GM12878 (cell line): ENCODE measurements at regions not wholly inside any gene's neighbourhood (a gene's known extent, or its start where the extent isn't known, plus 50 kb on each side); places are given as distances from the start of the nearest gene placed in this dataset.

ENCODE experiments used
- ATAC-seq: fragments of 200-7000 bp; cut with Tn5 transposase; 3 replicates; pipeline ENCODE4 v1.9.1; 2020; ENCODE audit warnings: mild to moderate bottlenecking, moderate library complexity
- BruUV-seq: library from RNA; stranded (reverse); fragments of 400-500 nt; replicated peaks from 2 replicates; lab custom pipeline; 2021; lab: Mats Ljungman, UMichigan
- CTCF ChIA-PET: fragments of 300-600 bp; sonication (Branson Sonifier 250); formaldehyde crosslinking; extraction: SDS; loops from one replicate; lab custom pipeline; 2021; ENCODE audit warnings: inconsistent platforms; lab: Yijun Ruan, JAX
- POLR2A ChIA-PET: fragments of 350-600 bp; formaldehyde crosslinking; extraction: SDS; loops from one replicate; lab custom pipeline; 2021; ENCODE audit warnings: inconsistent platforms; lab: Charles Lee
- RAD21 ChIA-PET: fragments of 300-600 bp; sonication (Branson Sonifier 250); formaldehyde crosslinking; loops from one replicate; lab custom pipeline; 2023; ENCODE audit warnings: antibody characterized with exemption; ENCODE audit not compliant: unreplicated experiment; lab: Charles Lee
- SMC1A ChIA-PET: fragments of 300-600 bp; sonication (Branson Sonifier 250); formaldehyde crosslinking; loops from one replicate; lab custom pipeline; 2023; ENCODE audit not compliant: unreplicated experiment, uncharacterized antibody; lab: Charles Lee
- DNase-seq: peaks from one replicate; pipeline ENCODE4 v3.0.0-alpha.2; 2011; ENCODE audit warnings: low read depth, low spot score
- FAIRE-seq: peaks from 3 replicates; lab custom pipeline; 2011; peaks lifted over from hg19 to GRCh38; lab: Jason Lieb, UNC
- H2AFZ ChIP-seq: 2 replicates; pipeline ENCODE4 v1.6.0; 2011; ENCODE audit warnings: low read depth, low read length, control low read depth; ENCODE audit not compliant: control insufficient read depth
- H3K27ac ChIP-seq: 2 replicates; pipeline ENCODE4 v1.5.1; 2011; ENCODE audit warnings: control low read depth; ENCODE audit not compliant: control insufficient read depth, insufficient read depth
- H3K27me3 ChIP-seq, 2 experiments: replicated peaks in 1 of 2; 2 replicates each; pipeline versions ENCODE4 v1.6.0 to v1.6.1; 2011; ENCODE audit warnings: low read length in 1 of 2; ENCODE audit not compliant: control insufficient read depth in 2 of 2, insufficient read depth in 2 of 2
- H3K36me3 ChIP-seq, 2 experiments: 2 replicates each; pipeline ENCODE4 v1.5.1; 2011; ENCODE audit warnings: low read length in 1 of 2; ENCODE audit not compliant: control insufficient read depth in 2 of 2, insufficient read depth in 2 of 2
- H3K4me1 ChIP-seq: 2 replicates; pipeline ENCODE4 v1.6.1; 2011; ENCODE audit warnings: mild to moderate bottlenecking, low read length, moderate library complexity, mixed read lengths; ENCODE audit not compliant: control insufficient read depth, insufficient read depth
- H3K4me2 ChIP-seq: 2 replicates; pipeline ENCODE4 v1.6.0; 2011; ENCODE audit warnings: control low read depth; ENCODE audit not compliant: control insufficient read depth, insufficient read depth
- H3K4me3 ChIP-seq: fragments of 200-600 bp; sonication (generic); 2 replicates; pipeline ENCODE4 v1.5.1; 2016
- H3K79me2 ChIP-seq: 2 replicates; pipeline ENCODE4 v1.6.0; 2011; ENCODE audit warnings: low read length; ENCODE audit not compliant: control insufficient read depth, insufficient read depth
- H3K9ac ChIP-seq: 2 replicates; pipeline ENCODE4 v1.8.0; 2011; ENCODE audit warnings: low read length, control low read depth, mixed read lengths; ENCODE audit not compliant: control insufficient read depth, insufficient read depth
- H3K9me3 ChIP-seq: replicated peaks from 3 replicates; pipeline ENCODE4 v1.5.1; 2011; ENCODE audit warnings: mild to moderate bottlenecking, low read length; ENCODE audit not compliant: control insufficient read depth, insufficient read depth
- H4K20me1 ChIP-seq: 2 replicates; pipeline ENCODE4 v1.6.0; 2011; ENCODE audit not compliant: control insufficient read depth, insufficient read depth
- ATF7 ChIP-seq: fragments of 450-650 bp; IDR thresholded peaks from 2 replicates; pipeline ENCODE4 v1.6.1; 2016; ENCODE audit warnings: low read depth, mild to moderate bottlenecking
- BCL11A ChIP-seq: IDR thresholded peaks from 2 replicates; pipeline ENCODE4 v1.6.1; 2011; ENCODE audit warnings: low read depth, low read length
- CHD1 ChIP-seq: IDR thresholded peaks from 2 replicates; pipeline ENCODE4 v1.6.1; 2012; ENCODE audit warnings: low read depth, low read length, improper control_type of control experiment
- EED ChIP-seq: sonication (generic); IDR thresholded peaks from 2 replicates; pipeline ENCODE4 v1.6.1; 2016; ENCODE audit warnings: antibody characterized with exemption, low read depth
- FOS ChIP-seq: IDR thresholded peaks from 3 replicates; pipeline ENCODE4 v1.6.1; 2011; ENCODE audit warnings: borderline replicate concordance; ENCODE audit not compliant: insufficient read length; ENCODE audit errors: extremely low read depth
- HDAC2 ChIP-seq: fragments of 200-600 bp; sonication (generic); IDR thresholded peaks from 2 replicates; pipeline ENCODE4 v1.6.1; 2017
- KAT2A ChIP-seq: conservative IDR thresholded peaks from 2 replicates; pipeline ENCODE4 v1.6.1; 2011; ENCODE audit warnings: low read depth, low read length; ENCODE audit not compliant: control insufficient read depth
- MTA3 ChIP-seq: IDR thresholded peaks from 2 replicates; pipeline ENCODE4 v1.6.1; 2012; ENCODE audit warnings: low read length, inconsistent platforms, borderline replicate concordance
- NFYB ChIP-seq: IDR thresholded peaks from 2 replicates; pipeline ENCODE4 v1.6.1; 2011; ENCODE audit warnings: low read depth, mild to moderate bottlenecking, low read length, improper control_type of control experiment, moderate library complexity; ENCODE audit not compliant: insufficient read depth
- POLR2A ChIP-seq: IDR thresholded peaks from 2 replicates; pipeline ENCODE4 v1.6.1; 2011; ENCODE audit warnings: low read depth, mild to moderate bottlenecking, low read length
- RBBP5 ChIP-seq: fragments of 200-600 bp; sonication (generic); conservative IDR thresholded peaks from 2 replicates; pipeline ENCODE4 v1.6.1; 2016
- RCOR1 ChIP-seq: conservative IDR thresholded peaks from 2 replicates; pipeline ENCODE4 v1.6.1; 2012; ENCODE audit warnings: low read depth, low read length, improper control_type of control experiment
- RELA ChIP-seq: fragments of 450-650 bp; IDR thresholded peaks from 2 replicates; pipeline ENCODE4 v1.8.0; 2014; ENCODE audit warnings: borderline replicate concordance; ENCODE audit not compliant: partially characterized antibody
- SPI1 ChIP-seq: IDR thresholded peaks from 2 replicates; pipeline ENCODE4 v1.6.1; 2011; ENCODE audit warnings: low read depth, mild to moderate bottlenecking, low read length, moderate library complexity, borderline replicate concordance; ENCODE audit not compliant: insufficient read depth
- whole genome bisulfite sequencing: methylation state at CpG from one replicate; pipeline ENCODE4 v1.1.6; 2016; ENCODE audit warnings: low lambda C conversion rate; ENCODE audit not compliant: insufficient replicate concordance, insufficient coverage; ENCODE audit errors: missing lambda C conversion rate; 5-methylcytosine and 5-hydroxymethylcytosine counted together
- in situ Hi-C: fragments of 300-500 bp; cut with MboI; formaldehyde crosslinking; loops from 9 replicates; pipeline ENCODE4 v1.14.3; 2018; ENCODE audit warnings: mixed read lengths
- intact Hi-C: fragments of 100-400 bp; cut with micrococcal nuclease; formaldehyde crosslinking; loops from one replicate; pipeline ENCODE4 v1.14.2; 2022; ENCODE audit not compliant: unreplicated experiment
- TF ChIP-seq, protein P1 (sequence below): fragments of 450-650 bp; IDR thresholded peaks from 2 replicates; pipeline ENCODE4 v1.6.1; 2017; ENCODE audit warnings: low read depth, mild to moderate bottlenecking, moderate library complexity
- TF ChIP-seq, protein P2 (sequence below): fragments of 450-650 bp; IDR thresholded peaks from 2 replicates; pipeline ENCODE4 v1.6.1; 2018; ENCODE audit warnings: borderline replicate concordance, mild to moderate bottlenecking; ENCODE audit not compliant: partially characterized antibody
- TF ChIP-seq, protein P3 (sequence below): fragments of 450-650 bp; IDR thresholded peaks from 2 replicates; pipeline ENCODE4 v1.6.1; 2017; ENCODE audit warnings: mild to moderate bottlenecking, moderate library complexity

DNA sequence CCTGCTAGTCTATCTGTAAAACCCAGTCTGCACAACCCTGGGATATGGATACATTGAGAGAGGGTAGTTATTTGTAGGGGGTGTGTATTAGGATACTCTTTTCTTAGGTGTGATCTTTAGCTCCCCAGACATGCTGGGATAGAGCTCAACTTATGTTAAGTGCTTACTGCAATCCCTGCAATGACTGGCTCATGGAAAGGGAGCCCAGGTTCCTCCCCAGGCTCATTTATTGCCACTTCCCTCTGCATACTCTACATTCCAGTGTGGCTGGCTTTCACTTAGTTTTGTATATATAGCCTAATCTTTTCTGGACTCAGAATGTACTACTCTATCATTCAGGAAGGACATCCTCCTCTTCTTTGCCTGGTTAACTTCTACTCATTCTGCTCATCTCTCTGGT lies 172.0 kb downstream of the SYT10 start (continued):
- TF ChIP-seq SPI1 (no peak), BCL11A (no peak), MTA3 (no peak), HDAC2 (no peak), RELA (no peak), ATF7 (no peak), FOS (no peak)
- TF ChIP-seq, protein P1, sequence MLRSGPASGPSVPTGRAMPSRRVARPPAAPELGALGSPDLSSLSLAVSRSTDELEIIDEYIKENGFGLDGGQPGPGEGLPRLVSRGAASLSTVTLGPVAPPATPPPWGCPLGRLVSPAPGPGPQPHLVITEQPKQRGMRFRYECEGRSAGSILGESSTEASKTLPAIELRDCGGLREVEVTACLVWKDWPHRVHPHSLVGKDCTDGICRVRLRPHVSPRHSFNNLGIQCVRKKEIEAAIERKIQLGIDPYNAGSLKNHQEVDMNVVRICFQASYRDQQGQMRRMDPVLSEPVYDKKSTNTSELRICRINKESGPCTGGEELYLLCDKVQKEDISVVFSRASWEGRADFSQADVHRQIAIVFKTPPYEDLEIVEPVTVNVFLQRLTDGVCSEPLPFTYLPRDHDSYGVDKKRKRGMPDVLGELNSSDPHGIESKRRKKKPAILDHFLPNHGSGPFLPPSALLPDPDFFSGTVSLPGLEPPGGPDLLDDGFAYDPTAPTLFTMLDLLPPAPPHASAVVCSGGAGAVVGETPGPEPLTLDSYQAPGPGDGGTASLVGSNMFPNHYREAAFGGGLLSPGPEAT, result no peak
- TF ChIP-seq, protein P2, sequence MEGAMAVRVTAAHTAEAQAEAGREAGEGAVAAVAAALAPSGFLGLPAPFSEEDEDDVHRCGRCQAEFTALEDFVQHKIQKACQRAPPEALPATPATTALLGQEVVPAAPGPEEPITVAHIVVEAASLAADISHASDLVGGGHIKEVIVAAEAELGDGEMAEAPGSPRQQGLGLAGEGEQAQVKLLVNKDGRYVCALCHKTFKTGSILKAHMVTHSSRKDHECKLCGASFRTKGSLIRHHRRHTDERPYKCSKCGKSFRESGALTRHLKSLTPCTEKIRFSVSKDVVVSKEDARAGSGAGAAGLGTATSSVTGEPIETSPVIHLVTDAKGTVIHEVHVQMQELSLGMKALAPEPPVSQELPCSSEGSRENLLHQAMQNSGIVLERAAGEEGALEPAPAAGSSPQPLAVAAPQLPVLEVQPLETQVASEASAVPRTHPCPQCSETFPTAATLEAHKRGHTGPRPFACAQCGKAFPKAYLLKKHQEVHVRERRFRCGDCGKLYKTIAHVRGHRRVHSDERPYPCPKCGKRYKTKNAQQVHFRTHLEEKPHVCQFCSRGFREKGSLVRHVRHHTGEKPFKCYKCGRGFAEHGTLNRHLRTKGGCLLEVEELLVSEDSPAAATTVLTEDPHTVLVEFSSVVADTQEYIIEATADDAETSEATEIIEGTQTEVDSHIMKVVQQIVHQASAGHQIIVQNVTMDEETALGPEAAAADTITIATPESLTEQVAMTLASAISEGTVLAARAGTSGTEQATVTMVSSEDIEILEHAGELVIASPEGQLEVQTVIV, result no peak

DNA sequence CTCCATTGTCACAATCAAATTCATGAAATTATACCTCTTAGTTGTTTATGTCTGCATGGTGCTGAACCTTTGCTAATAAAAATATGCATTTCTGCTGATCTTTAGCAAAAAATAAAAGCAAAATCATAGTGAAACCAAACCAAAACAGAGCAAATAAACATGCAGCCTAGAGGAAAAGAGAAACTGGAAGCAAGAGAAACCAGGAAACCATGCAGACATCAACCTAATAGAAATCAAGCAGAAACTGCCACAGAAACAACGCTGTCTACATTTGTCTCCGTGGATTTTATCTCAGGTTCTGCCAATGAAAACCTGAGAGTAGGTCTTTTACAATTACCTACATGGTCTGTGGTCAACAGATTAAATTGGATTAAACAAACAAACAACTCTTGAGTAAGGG lies 173.7 kb downstream of the SYT10 start:
- Histone ChIP-seq H3K27ac (no peak overlapping the region), H3K79me2 (no peaks in the 10 kb centered on the region), H3K4me2 (no peak overlapping the region), H2AFZ (no peak overlapping the region), H4K20me1 (no peaks in the 10 kb centered on the region), H3K9ac (no peak overlapping the region), H3K27me3 (no peaks in the 10 kb centered on the region), H3K9me3 (no peaks in the 10 kb centered on the region), H3K36me3 (no peaks in the 10 kb centered on the region), H3K4me1 (no peaks in the 10 kb centered on the region), H3K4me3 (no peak overlapping the region)
- ATAC-seq, result no peak
- ChIA-PET RAD21 (no interaction called here), SMC1A (no interaction called here), POLR2A (no interaction called here), CTCF (no interaction called here)
- no TSS peak for BruUV-seq
- no peak for FAIRE-seq
- in situ Hi-C loops, result no loop called here
- 0% methylated on average over 2 of the region's 2 CpGs for WGBS
- no peak for DNase-seq
- intact Hi-C loops, result no loop called here
- TF ChIP-seq, protein P3, sequence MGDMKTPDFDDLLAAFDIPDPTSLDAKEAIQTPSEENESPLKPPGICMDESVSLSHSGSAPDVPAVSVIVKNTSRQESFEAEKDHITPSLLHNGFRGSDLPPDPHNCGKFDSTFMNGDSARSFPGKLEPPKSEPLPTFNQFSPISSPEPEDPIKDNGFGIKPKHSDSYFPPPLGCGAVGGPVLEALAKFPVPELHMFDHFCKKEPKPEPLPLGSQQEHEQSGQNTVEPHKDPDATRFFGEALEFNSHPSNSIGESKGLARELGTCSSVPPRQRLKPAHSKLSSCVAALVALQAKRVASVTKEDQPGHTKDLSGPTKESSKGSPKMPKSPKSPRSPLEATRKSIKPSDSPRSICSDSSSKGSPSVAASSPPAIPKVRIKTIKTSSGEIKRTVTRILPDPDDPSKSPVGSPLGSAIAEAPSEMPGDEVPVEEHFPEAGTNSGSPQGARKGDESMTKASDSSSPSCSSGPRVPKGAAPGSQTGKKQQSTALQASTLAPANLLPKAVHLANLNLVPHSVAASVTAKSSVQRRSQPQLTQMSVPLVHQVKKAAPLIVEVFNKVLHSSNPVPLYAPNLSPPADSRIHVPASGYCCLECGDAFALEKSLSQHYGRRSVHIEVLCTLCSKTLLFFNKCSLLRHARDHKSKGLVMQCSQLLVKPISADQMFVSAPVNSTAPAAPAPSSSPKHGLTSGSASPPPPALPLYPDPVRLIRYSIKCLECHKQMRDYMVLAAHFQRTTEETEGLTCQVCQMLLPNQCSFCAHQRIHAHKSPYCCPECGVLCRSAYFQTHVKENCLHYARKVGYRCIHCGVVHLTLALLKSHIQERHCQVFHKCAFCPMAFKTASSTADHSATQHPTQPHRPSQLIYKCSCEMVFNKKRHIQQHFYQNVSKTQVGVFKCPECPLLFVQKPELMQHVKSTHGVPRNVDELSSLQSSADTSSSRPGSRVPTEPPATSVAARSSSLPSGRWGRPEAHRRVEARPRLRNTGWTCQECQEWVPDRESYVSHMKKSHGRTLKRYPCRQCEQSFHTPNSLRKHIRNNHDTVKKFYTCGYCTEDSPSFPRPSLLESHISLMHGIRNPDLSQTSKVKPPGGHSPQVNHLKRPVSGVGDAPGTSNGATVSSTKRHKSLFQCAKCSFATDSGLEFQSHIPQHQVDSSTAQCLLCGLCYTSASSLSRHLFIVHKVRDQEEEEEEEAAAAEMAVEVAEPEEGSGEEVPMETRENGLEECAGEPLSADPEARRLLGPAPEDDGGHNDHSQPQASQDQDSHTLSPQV, result no peak
- TF ChIP-seq EED (no peak), KAT2A (no peak), NFYB (no peak), RCOR1 (no peak), POLR2A (no peak), CHD1 (no peak), RBBP5 (no peak)
